Colonic mucosa (tissue), 4 donors: ENCODE measurements at regions not wholly inside any gene's neighbourhood (a gene's known extent, or its start where the extent isn't known, plus 50 kb on each side); places are given as distances from the start of the nearest gene placed in this dataset.
"Not testable (repeated sequence)": the region's sequence is repeated elsewhere in the genome, so short reads cannot be mapped to it uniquely, and the experiment has no call there.

Experiments used
- DNase-seq: peaks from one replicate; pipeline ENCODE4 v3.0.0-alpha.2; 2020
- H3K27ac ChIP-seq: fragments of 200-600 bp; one replicate; pipeline ENCODE4 v1.8.0; 2021
- H3K27me3 ChIP-seq: fragments of 200-600 bp; one replicate; pipeline ENCODE4 v1.8.0; 2021
- H3K36me3 ChIP-seq: fragments of 200-600 bp; one replicate; pipeline ENCODE4 v1.8.0; 2021
- H3K4me1 ChIP-seq: fragments of 200-600 bp; one replicate; pipeline ENCODE4 v1.8.0; 2021; ENCODE audit warnings: mild to moderate bottlenecking
- H3K4me3 ChIP-seq: fragments of 200-600 bp; one replicate; pipeline ENCODE4 v1.8.0; 2021
- H3K9ac ChIP-seq, 2 donors: one replicate each; pipeline ENCODE4 v1.7.0; 2013; ENCODE audit warnings: control low read depth in 2 of 2, low read depth in 2 of 2, low read length in 2 of 2
- H3K9me3 ChIP-seq: fragments of 200-600 bp; one replicate; pipeline ENCODE4 v1.8.0; 2021
- CTCF ChIP-seq: fragments of 200-600 bp; IDR thresholded peaks from one replicate; pipeline ENCODE4 v1.8.0; 2022; ENCODE audit warnings: antibody characterized with exemption, mild to moderate bottlenecking
- intact Hi-C: fragments of 100-400 bp; cut with DNase I; formaldehyde crosslinking; loops from one replicate; pipeline ENCODE4 v1.14.1; 2022
- donor health status: healthy.
- donor health status: DM: no; HTN: no; CAD: no.
- donor health status: DM: no; HTN: no; CAD: no.

DNA sequence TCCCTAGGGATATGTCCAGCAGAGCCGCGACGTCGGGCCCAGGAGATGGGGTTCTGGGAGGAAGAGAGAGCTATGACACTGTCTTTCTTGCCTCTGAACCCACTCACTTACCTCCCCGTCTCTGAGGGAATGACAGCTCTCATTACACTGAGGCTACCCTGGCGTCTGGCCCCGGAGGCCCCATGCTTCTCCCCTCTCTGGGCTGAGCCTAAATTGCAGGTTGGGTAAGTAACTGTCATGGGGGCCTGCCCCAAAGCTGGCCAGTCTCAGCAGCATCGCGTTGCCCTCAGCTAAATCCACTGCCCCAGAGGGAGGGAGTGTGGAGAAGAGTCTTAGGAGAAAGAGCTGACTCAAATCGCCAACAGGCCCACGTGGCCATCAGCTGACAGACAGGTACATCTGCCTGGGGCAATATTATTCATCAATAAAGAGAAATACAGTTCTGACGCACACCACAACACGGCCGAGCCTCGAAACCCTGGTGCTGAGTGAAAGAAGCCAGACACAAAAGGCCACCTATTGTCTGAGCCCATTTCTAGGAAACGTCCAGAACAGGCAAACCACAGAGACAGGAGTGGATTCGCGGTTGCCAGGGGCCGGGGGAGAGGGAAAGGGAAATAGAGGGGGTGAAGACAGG lies 156.4 kb downstream of the C16orf95 start:
- no peak for DNase-seq
- Histone ChIP-seq H3K27me3 (no peaks in the 10 kb centered on the region), H3K27ac (no peak overlapping the region), H3K36me3 (no peaks in the 10 kb centered on the region), H3K4me1 (no peaks in the 10 kb centered on the region), H3K9me3 (no peaks in the 10 kb centered on the region), H3K9ac (no peak overlapping the region), H3K4me3 (no peak overlapping the region)
- intact Hi-C loops: no loop called here
- TF ChIP-seq CTCF: no peak

DNA sequence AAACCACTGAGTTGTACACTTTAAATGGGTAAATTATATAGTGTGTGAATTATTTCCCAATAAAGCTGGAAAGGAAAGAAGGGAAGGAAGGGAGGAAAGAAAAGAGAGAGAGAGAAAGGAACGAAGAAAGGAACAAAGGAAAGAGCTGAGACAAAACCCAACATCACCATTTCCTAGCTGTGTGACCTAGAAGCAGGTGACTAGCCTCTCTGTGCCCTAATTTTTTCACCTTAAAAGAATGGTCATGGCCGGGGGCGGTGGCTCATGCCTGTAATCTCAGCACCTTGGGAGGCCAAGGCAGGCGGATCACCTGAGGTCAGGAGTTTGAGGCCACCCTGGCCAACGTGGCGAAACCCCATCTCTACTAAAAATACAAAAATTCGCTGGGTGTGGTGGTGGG lies 155.8 kb downstream of the C16orf95 start:
- H3K9ac ChIP-seq, H3K27me3 ChIP-seq, intact Hi-C loops, H3K4me3 ChIP-seq, H3K9me3 ChIP-seq, H3K27ac ChIP-seq, DNase-seq, H3K4me1 ChIP-seq, H3K36me3 ChIP-seq: not testable (repeated sequence)

- intact Hi-C loops: no loop called here
- Histone ChIP-seq H3K4me3 (no peak overlapping the region), H3K9ac (no peak overlapping the region), H3K27me3 (no peaks in the 10 kb centered on the region), H3K27ac (no peak overlapping the region), H3K4me1 (no peaks in the 10 kb centered on the region), H3K9me3 (no peaks in the 10 kb centered on the region), H3K36me3 (no peaks in the 10 kb centered on the region)
- TF ChIP-seq CTCF: no peak
- no peak for DNase-seq
These were observed 155.1 kb downstream of the C16orf95 start for GRCh38 chr16:87161822-87162676.

DNA sequence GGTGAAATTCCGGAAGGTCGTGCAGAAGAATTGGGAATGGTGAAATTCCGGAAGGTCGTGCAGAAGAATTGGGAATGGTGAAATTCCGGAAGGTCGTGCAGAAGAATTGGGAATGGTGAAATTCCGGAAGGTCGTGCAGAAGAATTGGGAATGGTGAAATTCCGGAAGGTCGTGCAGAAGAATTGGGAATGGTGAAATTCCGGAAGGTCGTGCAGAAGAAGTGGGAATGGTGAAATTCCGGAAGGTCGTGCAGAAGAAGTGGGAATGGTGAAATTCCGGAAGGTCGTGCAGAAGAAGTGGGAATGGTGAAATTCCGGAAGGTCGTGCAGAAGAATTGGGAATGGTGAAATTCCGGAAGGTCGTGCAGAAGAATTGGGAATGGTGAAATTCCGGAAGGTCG lies 154.4 kb downstream of the C16orf95 start:
- intact Hi-C loops, H3K27me3 ChIP-seq, DNase-seq, H3K4me3 ChIP-seq, H3K4me1 ChIP-seq, H3K36me3 ChIP-seq, H3K9me3 ChIP-seq, H3K27ac ChIP-seq, H3K9ac ChIP-seq: not testable (repeated sequence)

DNA sequence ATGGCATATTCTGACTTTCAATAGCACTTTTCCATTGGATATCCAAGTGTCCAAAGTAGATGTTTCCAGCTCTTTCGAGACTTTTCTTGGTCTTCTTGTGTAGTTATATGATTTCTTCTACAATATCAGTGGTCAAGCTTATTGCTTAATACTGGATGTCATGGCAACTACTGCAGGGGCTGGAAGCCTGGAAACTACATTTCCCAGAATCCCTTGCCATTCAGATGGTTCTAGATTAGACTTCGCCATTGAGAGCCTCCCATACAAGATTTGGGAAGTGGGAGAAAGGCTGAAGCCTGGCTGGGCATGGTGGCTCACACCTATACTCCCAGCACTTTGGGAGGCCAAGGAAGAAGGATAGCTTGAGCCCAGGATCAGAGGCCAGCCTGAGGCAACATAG lies 153.6 kb downstream of the C16orf95 start:
- Histone ChIP-seq H3K27ac (no peak overlapping the region), H3K9ac (no peak overlapping the region), H3K9me3 (no peaks in the 10 kb centered on the region), H3K4me1 (no peaks in the 10 kb centered on the region), H3K36me3 (no peaks in the 10 kb centered on the region), H3K27me3 (no peaks in the 10 kb centered on the region), H3K4me3 (no peak overlapping the region)
- intact Hi-C loops: no loop called here
- no peak for DNase-seq
- TF ChIP-seq CTCF: no peak

DNA sequence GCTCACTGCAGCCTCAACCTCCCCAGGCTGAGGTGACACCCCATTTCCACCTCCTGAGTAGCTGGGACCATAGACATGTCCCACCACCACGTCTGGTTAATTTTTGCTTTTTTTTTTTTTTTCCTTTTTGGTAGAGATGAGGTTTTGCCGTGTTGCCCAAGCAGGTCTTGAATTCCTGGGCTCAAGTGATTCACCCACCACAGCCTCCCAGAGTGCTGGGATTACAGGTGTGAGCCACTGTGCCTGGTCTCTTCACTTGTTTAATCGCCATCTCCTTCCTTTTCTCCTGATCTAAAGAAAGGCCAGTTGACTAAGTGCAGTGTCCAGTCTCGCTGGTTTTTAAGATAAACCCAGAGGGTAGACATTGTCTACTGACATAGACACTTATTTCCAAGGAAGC lies 152.0 kb downstream of the C16orf95 start:
- no peaks in the 10 kb centered on the region for H3K36me3 ChIP-seq
- no peaks in the 10 kb centered on the region for H3K9me3 ChIP-seq
- H3K27me3 ChIP-seq: no peaks in the 10 kb centered on the region
- H3K4me1 ChIP-seq: no peaks in the 10 kb centered on the region
- H3K9ac ChIP-seq: no peak overlapping the region
- intact Hi-C loops: no loop called here
- no peak overlapping the region for H3K27ac ChIP-seq
- no peak overlapping the region for H3K4me3 ChIP-seq
- DNase-seq: no peak
- no peak for TF ChIP-seq CTCF
